ENCODE measurements at regions not wholly inside any gene's neighbourhood (a gene's known extent, or its start where the extent isn't known, plus 50 kb on each side); places are given as distances from the start of the nearest gene placed in this dataset.

DNA sequence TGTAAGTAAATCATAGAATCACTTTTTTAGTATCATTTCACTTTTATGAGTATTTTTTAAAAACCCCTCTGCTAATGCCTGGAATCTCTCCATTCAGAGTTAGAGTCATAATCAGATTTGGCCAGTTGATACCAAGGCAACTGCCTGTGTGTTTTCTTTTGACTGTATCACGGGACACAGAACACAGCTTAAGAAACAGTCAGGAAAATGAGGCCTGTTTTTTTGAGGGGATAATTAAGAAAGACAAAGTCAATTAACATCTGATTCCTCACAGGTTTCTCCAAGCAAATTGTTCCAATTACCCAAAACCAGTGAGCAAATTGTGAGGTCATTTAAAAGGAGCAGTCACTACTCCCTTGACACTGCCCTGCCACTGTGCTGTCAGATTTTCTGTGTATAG lies 944.5 kb upstream of the SOX9 start:
- Histone ChIP-seq H3K27me3 (replicated peaks; ENCODE audit: insufficient read depth, low read depth, low read length, poor library complexity) (no peaks in the 10 kb centered on the region), H3K9me3 (ENCODE audit: low read depth, low read length, poor library complexity, severe bottlenecking) (no peaks in the 10 kb centered on the region), H3K36me3 (ENCODE audit: insufficient read depth, low read length, poor library complexity, severe bottlenecking) (no peaks in the 10 kb centered on the region), H3K4me1 (ENCODE audit: insufficient read depth, low read length, poor library complexity, severe bottlenecking) (no peaks in the 10 kb centered on the region), H3K27ac (ENCODE audit: low read depth, low read length, poor library complexity, severe bottlenecking) (no peak overlapping the region), H3K4me3 (ENCODE audit: low read depth, low read length, poor library complexity, severe bottlenecking) (no peak overlapping the region)
- DNase-seq (ENCODE audit: low spot score): no peak
- no TSS peak for BruUV-seq (replicated peaks)
- intact Hi-C loops (cut with micrococcal nuclease; ENCODE audit: unreplicated experiment): no loop called here
- ChIA-PET POLR2A (ENCODE audit: low non-redundant PET) (no interaction called here), CTCF (no interaction called here)
- TF ChIP-seq EZH2 (IDR thresholded peaks at IDR 0.05; ENCODE audit: borderline replicate concordance, low read depth, low read length, poor library complexity, severe bottlenecking): no peak
- TF ChIP-seq CTCF (conservative IDR thresholded peaks at IDR 0.05; ENCODE audit: low read depth, low read length): no peak

DNA sequence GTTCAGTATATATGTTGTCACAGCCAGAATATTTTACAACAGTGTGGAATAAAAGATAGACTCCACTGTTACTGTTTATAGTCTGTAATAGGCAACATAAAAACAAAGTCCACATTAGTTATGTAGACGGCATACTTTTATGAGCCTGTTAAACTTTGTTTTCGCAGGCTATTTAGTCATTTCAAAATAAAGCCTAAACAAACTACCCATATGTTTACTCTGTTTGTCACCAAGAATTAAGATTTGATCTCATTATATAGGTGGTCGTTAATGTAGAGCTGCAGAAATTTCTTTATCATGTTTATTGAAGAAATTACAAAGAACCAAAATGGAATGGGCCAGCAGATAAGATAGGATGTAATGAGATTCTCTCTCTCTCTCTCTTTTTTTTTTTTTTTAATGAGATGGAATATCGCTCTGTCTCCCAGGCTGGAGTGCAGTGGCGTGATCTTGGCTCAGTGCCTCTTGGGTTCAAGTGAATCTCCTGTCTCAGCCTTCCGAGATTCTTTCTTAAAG lies 943.8 kb upstream of the SOX9 start:
- ChIA-PET POLR2A (ENCODE audit: low non-redundant PET) (no interaction called here), CTCF (no interaction called here)
- H3K27me3 ChIP-seq (replicated peaks; ENCODE audit: insufficient read depth, low read depth, low read length, poor library complexity): no peaks in the 10 kb centered on the region
- no peaks in the 10 kb centered on the region for H3K4me1 ChIP-seq (ENCODE audit: insufficient read depth, low read length, poor library complexity, severe bottlenecking)
- no TSS peak for BruUV-seq (replicated peaks)
- intact Hi-C loops (cut with micrococcal nuclease; ENCODE audit: unreplicated experiment): no loop called here
- H3K27ac ChIP-seq (ENCODE audit: low read depth, low read length, poor library complexity, severe bottlenecking): no peak overlapping the region
- TF ChIP-seq CTCF (conservative IDR thresholded peaks at IDR 0.05; ENCODE audit: low read depth, low read length) (no peak), EZH2 (IDR thresholded peaks at IDR 0.05; ENCODE audit: borderline replicate concordance, low read depth, low read length, poor library complexity, severe bottlenecking) (no peak)
- H3K4me3 ChIP-seq (ENCODE audit: low read depth, low read length, poor library complexity, severe bottlenecking): no peak overlapping the region
- H3K36me3 ChIP-seq (ENCODE audit: insufficient read depth, low read length, poor library complexity, severe bottlenecking): no peaks in the 10 kb centered on the region
- DNase-seq (ENCODE audit: low spot score): no peak
- H3K9me3 ChIP-seq (ENCODE audit: low read depth, low read length, poor library complexity, severe bottlenecking): no peaks in the 10 kb centered on the region

DNA sequence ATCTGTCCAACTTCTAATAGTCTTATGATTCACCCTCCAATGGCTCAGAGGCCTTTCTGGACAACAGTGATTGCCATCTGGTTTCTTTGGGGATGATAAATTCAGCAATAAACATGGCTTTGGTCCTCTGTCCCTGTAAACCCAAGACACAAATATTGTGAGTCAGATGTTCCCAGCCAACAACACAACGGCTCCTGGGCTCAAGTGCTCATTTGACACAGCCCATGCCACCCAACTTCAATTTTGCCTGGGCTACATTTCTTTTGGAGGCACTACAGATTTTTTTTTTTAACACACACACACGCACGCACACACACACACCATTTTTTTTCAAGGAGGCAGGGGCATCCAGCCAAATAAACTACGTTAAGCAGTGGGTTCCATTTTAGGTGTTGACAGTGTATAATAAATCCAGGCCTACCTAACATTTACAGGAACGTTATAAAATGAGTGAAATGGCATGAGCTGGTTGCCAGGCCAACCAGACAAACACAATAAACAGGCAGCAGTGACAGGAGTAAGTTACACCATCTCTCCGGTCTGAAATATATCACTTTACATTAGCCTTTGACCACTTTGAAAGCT lies 939.9 kb upstream of the SOX9 start:
- Histone ChIP-seq H3K4me1 (ENCODE audit: insufficient read depth, low read length, poor library complexity, severe bottlenecking) (no peaks in the 10 kb centered on the region), H3K27me3 (replicated peaks; ENCODE audit: insufficient read depth, low read depth, low read length, poor library complexity) (no peaks in the 10 kb centered on the region), H3K9me3 (ENCODE audit: low read depth, low read length, poor library complexity, severe bottlenecking) (no peaks in the 10 kb centered on the region), H3K4me3 (ENCODE audit: low read depth, low read length, poor library complexity, severe bottlenecking) (no peak overlapping the region), H3K36me3 (ENCODE audit: insufficient read depth, low read length, poor library complexity, severe bottlenecking) (no peaks in the 10 kb centered on the region), H3K27ac (ENCODE audit: low read depth, low read length, poor library complexity, severe bottlenecking) (no peak overlapping the region)
- TF ChIP-seq CTCF (conservative IDR thresholded peaks at IDR 0.05; ENCODE audit: low read depth, low read length) (no peak), EZH2 (IDR thresholded peaks at IDR 0.05; ENCODE audit: borderline replicate concordance, low read depth, low read length, poor library complexity, severe bottlenecking) (no peak)
- DNase-seq (ENCODE audit: low spot score): no peak
- no TSS peak for BruUV-seq (replicated peaks)
- intact Hi-C loops (cut with micrococcal nuclease; ENCODE audit: unreplicated experiment): no loop called here
- CTCF ChIA-PET: no interaction called here
- POLR2A ChIA-PET (ENCODE audit: low non-redundant PET): no interaction called here
